Lower lobe of right lung (tissue), 2 donors: ENCODE measurements at regions not wholly inside any gene's neighbourhood (a gene's known extent, or its start where the extent isn't known, plus 50 kb on each side); places are given as distances from the start of the nearest gene placed in this dataset.

Experiments
- ATAC-seq, 2 donors: fragments of 200-7000 bp; cut with Tn5 transposase; one replicate each; pipeline ENCODE4 v1.9.1; 2020 to 2022; ENCODE audit warnings: mild to moderate bottlenecking in 2 of 2, moderate library complexity in 2 of 2
- DNase-seq: peaks from one replicate; pipeline ENCODE4 v3.0.0-alpha.2; 2020
- H3K27ac ChIP-seq: fragments of 200-600 bp; one replicate; pipeline ENCODE4 v1.8.0; 2022
- H3K27me3 ChIP-seq: fragments of 200-600 bp; one replicate; pipeline ENCODE4 v1.8.0; 2022; ENCODE audit warnings: low read depth
- H3K36me3 ChIP-seq: fragments of 200-600 bp; one replicate; pipeline ENCODE4 v1.8.0; 2022; ENCODE audit warnings: mild to moderate bottlenecking
- H3K4me1 ChIP-seq: fragments of 200-600 bp; one replicate; pipeline ENCODE4 v1.8.0; 2022
- H3K4me3 ChIP-seq: fragments of 200-600 bp; one replicate; pipeline ENCODE4 v1.8.0; 2022; ENCODE audit warnings: mild to moderate bottlenecking
- H3K9me3 ChIP-seq: fragments of 200-600 bp; one replicate; pipeline ENCODE4 v1.8.0; 2022
- intact Hi-C: fragments of 100-400 bp; cut with DNase I; formaldehyde crosslinking; loops from one replicate; pipeline ENCODE4 v1.11.0; 2022
- TF ChIP-seq, protein P1 (sequence below): fragments of 200-600 bp; IDR thresholded peaks from one replicate; pipeline ENCODE4 v1.8.0; 2022; ENCODE audit warnings: antibody characterized with exemption, mild to moderate bottlenecking
- donor health status: DM: no; HTN: yes; CAD: no; lungs with severe emphysema.

DNA sequence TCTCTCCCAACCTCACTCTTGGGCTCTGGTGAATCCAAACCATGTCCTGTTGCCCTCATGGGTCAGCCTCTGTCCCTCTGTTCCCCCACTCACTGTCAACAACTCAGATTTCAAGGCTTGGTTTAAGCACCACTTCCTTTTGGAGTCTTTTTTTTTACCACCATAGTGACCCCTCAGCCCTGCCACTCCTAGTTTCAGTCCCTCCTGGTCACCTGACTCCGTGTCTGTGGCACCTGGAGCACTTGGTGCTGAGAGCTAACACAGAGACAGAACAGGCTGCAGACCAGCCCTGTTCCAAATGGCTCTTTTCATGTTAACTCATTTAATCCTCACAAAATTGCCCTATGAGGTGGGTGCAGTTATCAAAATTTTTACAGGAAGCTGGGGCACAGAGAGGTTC is 53.6 kb upstream of the SMNDC1 start:
- ATAC-seq (no peak), DNase-seq (no peak)
- H3K36me3 ChIP-seq: no peaks in the 10 kb centered on the region
- H3K4me3 ChIP-seq: no peak overlapping the region
- H3K4me1 ChIP-seq: peaks cover 25% of the 10 kb centered on the region
- TF ChIP-seq, protein P1, sequence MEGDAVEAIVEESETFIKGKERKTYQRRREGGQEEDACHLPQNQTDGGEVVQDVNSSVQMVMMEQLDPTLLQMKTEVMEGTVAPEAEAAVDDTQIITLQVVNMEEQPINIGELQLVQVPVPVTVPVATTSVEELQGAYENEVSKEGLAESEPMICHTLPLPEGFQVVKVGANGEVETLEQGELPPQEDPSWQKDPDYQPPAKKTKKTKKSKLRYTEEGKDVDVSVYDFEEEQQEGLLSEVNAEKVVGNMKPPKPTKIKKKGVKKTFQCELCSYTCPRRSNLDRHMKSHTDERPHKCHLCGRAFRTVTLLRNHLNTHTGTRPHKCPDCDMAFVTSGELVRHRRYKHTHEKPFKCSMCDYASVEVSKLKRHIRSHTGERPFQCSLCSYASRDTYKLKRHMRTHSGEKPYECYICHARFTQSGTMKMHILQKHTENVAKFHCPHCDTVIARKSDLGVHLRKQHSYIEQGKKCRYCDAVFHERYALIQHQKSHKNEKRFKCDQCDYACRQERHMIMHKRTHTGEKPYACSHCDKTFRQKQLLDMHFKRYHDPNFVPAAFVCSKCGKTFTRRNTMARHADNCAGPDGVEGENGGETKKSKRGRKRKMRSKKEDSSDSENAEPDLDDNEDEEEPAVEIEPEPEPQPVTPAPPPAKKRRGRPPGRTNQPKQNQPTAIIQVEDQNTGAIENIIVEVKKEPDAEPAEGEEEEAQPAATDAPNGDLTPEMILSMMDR: no peak
- no peaks in the 10 kb centered on the region for H3K9me3 ChIP-seq
- H3K27ac ChIP-seq: no peak overlapping the region
- intact Hi-C loops: no loop called here
- H3K27me3 ChIP-seq: no peaks in the 10 kb centered on the region

DNA sequence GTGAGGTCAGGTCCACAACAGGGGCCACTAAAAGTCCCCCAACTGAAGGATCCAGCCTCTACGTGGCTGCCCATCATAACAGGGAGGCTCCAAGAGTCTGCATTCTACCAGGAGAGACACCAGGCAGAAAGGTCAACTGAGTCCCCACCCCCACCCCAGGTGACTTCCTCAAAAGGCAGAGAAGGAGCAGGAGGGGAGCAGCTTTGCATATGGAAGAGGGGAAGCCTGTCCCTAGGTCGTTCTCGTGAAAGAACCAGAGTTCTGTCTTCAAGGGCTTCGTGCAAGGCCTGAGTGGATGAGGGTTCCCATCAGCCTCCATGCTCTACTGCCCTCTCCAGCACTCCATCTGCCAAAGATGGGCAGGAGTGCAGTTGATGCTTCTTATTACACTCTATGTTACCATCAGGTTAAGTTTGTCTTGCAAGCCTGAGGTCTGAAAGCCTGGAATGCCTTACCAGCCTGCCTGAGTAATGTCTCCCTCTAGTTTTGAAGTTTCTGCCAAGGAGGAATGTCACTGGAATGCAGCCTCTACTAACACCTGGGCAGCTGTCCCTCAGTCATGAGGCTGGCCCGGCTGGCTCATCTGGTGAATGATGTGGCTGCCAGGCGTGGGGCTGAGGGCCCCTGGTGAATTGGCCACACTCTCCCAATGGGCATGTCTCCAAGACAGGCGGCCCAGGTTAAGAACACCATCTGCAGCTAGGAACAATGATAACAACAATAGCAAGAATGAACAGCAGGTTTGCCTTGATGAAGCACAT is 54.3 kb upstream of the SMNDC1 start:
- intact Hi-C loops: no loop called here
- ATAC-seq (no peak), DNase-seq (no peak)
- no peaks in the 10 kb centered on the region for H3K36me3 ChIP-seq
- no peaks in the 10 kb centered on the region for H3K9me3 ChIP-seq
- TF ChIP-seq, protein P1: no peak
- no peak overlapping the region for H3K4me3 ChIP-seq
- peaks cover 17% of the 10 kb centered on the region for H3K4me1 ChIP-seq
- H3K27ac ChIP-seq: no peak overlapping the region
- no peaks in the 10 kb centered on the region for H3K27me3 ChIP-seq

DNA sequence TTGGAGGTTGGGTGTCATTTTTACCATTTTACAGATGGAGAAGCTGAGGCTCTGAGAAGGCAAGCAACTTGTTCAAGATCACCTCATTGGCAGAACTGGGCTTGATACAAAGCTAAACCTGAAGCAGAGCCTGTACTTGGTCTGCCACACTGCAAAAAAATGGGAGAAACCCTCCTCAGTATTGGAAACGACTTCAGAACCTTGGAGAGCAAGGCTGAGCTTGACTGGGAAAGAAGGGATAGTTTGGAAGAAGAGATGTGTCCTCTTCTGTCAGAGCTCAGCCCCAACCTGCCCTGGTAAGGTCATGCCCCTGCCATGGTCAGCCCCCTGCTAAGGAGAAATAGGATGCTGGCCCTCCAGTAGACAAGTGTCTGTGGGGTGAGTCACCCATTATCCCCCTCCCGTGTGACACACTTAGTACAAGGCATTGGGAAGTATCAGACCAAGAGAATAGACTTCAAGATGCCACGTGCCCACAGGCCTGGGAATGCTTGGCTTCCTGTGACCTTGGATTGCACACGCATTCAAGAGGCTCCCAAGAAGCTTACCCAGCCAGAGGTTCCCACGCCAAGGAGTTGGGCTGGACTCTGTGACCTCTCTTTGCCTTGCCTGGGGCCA is 56.2 kb upstream of the SMNDC1 start:
- Histone ChIP-seq H3K27me3 (no peaks in the 10 kb centered on the region), H3K36me3 (no peaks in the 10 kb centered on the region), H3K4me1 (peaks cover 10% of the 10 kb centered on the region), H3K9me3 (no peaks in the 10 kb centered on the region), H3K27ac (no peak overlapping the region), H3K4me3 (no peak overlapping the region)
- DNase-seq (no peak), ATAC-seq (no peak)
- TF ChIP-seq, protein P1: no peak
- intact Hi-C loops: no loop called here

DNA sequence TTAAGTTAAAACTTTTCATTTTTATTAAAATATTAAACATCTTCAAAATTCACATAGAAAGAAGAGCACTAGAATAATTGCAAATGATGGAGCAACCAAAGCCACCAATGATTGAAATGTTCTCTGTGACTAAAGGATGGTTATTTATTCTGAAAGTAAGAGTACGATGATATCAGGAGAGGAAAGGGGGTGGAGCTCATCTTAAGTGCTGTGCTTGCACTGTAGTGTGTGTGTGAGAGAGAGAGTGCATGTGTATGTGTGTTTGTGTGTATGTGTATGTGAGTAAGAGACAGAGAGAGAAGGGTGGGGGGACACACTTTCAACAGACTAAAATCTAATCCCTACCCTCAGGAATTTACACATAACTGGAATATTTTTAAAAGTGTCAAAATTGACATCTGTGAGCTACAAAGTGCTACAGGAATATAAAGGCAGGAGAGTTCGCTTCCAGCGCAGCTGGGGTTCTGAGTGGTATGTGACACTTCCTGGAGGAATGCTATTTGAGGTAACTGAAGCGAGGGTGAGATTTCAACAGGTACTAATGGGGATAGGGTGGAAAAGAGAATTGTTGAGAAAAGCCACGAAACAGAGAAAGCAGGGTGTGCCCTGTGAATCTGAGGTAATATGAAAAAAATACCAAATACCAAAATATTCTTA is 57.2 kb upstream of the SMNDC1 start:
- H3K4me3 ChIP-seq: no peak overlapping the region
- intact Hi-C loops: no loop called here
- ATAC-seq: no peak

More for the DNA sequence above, 57.2 kb upstream of the SMNDC1 start:
- Histone ChIP-seq H3K4me1 (peaks cover 10% of the 10 kb centered on the region), H3K27ac (no peak overlapping the region), H3K9me3 (no peaks in the 10 kb centered on the region), H3K27me3 (no peaks in the 10 kb centered on the region), H3K36me3 (no peaks in the 10 kb centered on the region)
- TF ChIP-seq, protein P1: no peak
- DNase-seq: no peak
